B cell (primary cell): ENCODE measurements at regions not wholly inside any gene's neighbourhood (a gene's known extent, or its start where the extent isn't known, plus 50 kb on each side); places are given as distances from the start of the nearest gene placed in this dataset.

Experiments used
- ATAC-seq: fragments of 200-7000 bp; cut with Tn5 transposase; one replicate; pipeline ENCODE4 v1.10.0; 2021; ENCODE audit warnings: low read depth, mild to moderate bottlenecking, moderate number of reproducible peaks, moderate library complexity
- CTCF ChIA-PET: fragments of 350-600 bp; sonication (Branson Sonifier 250); formaldehyde crosslinking; loops from one replicate; lab custom pipeline; 2021; ENCODE audit warnings: antibody characterized with exemption, inconsistent platforms; lab: Charles Lee
- POLR2A ChIA-PET: fragments of 350-600 bp; sonication (Branson Sonifier 250); formaldehyde crosslinking; loops from one replicate; lab custom pipeline; 2021; ENCODE audit warnings: antibody characterized with exemption; lab: Charles Lee
- DNase-seq: peaks from one replicate; pipeline ENCODE4 v3.0.0; 2013
- H2AFZ ChIP-seq: 2 replicates; pipeline ENCODE4 v1.6.1; 2012; ENCODE audit warnings: mild to moderate bottlenecking, low read depth, low read length; ENCODE audit not compliant: insufficient read depth, poor library complexity, severe bottlenecking
- H3K27ac ChIP-seq, 2 donors: 1 replicate in 1 of 2; 2 replicates in 1 of 2; pipeline ENCODE4 v1.5.1; 2012 to 2013; ENCODE audit warnings: low read length in 2 of 2, mild to moderate bottlenecking in 2 of 2, moderate library complexity in 1 of 2
- H3K27me3 ChIP-seq, 4 experiments: fragments of 200-600 bp in 1 of 4; sonication (generic) in 1 of 4; replicated peaks in 1 of 4; 1 replicate in 2 of 4; 2 replicates in 2 of 4; pipeline versions ENCODE4 v1.6.1 to v1.7.0; 2013 to 2016; ENCODE audit warnings: low read length in 3 of 4, mild to moderate bottlenecking in 2 of 4, mixed read lengths in 1 of 4, moderate library complexity in 1 of 4; ENCODE audit not compliant: insufficient read depth in 4 of 4, control insufficient read depth in 3 of 4; ENCODE audit errors: control extremely low read depth in 1 of 4
- H3K36me3 ChIP-seq, 2 experiments: replicated peaks in 1 of 2; 1 replicate in 1 of 2; 2 replicates in 1 of 2; pipeline versions ENCODE4 v1.6.1 to v1.7.1; 2013; ENCODE audit warnings: low read length in 1 of 2; ENCODE audit not compliant: insufficient read depth in 2 of 2, control insufficient read depth in 1 of 2; ENCODE audit errors: control extremely low read depth in 1 of 2, extremely low read depth in 1 of 2
- H3K4me1 ChIP-seq, 2 donors: fragments of 200-600 bp in 1 of 2; sonication (generic) in 1 of 2; 1 replicate in 1 of 2; 2 replicates in 1 of 2; pipeline versions ENCODE4 v1.5.1 to v1.6.1; 2013 to 2017; ENCODE audit warnings: low read length in 2 of 2; ENCODE audit not compliant: control insufficient read depth in 2 of 2, insufficient read depth in 2 of 2
- H3K4me2 ChIP-seq: replicated peaks from 2 replicates; pipeline ENCODE3; 2012; ENCODE audit warnings: mild to moderate bottlenecking, low read depth, low read length; ENCODE audit not compliant: poor library complexity, severe bottlenecking
- H3K4me3 ChIP-seq, 5 experiments: fragments of 200-600 bp in 1 of 5; sonication (generic) in 1 of 5; 1 replicate in 3 of 5; 2 replicates in 2 of 5; pipeline versions ENCODE4 v1.5.1 to v1.7.0; 2011 to 2016; ENCODE audit warnings: low read length in 4 of 5, mild to moderate bottlenecking in 4 of 5, low read depth in 2 of 5, control low read depth in 1 of 5, moderate library complexity in 1 of 5; ENCODE audit not compliant: insufficient read depth in 1 of 5; ENCODE audit errors: control extremely low read depth in 1 of 5, extremely low read depth in 1 of 5
- H3K79me2 ChIP-seq: fragments of 200-600 bp; sonication (generic); one replicate; pipeline ENCODE4 v1.6.0; 2016; ENCODE audit warnings: low read length; ENCODE audit not compliant: control insufficient read depth, insufficient read depth
- H3K9ac ChIP-seq: fragments of 200-600 bp; sonication (generic); 2 replicates; pipeline ENCODE4 v1.6.1; 2017; ENCODE audit warnings: mild to moderate bottlenecking, low read length, moderate library complexity
- H3K9me3 ChIP-seq, 3 donors: one replicate each; pipeline versions ENCODE4 v1.6.1 to v1.7.1; 2013; ENCODE audit warnings: low read length in 2 of 3; ENCODE audit not compliant: control insufficient read depth in 2 of 3, insufficient read depth in 1 of 3; ENCODE audit errors: control extremely low read depth in 1 of 3
- H4K20me1 ChIP-seq: 2 replicates; pipeline ENCODE4 v1.6.0; 2012; ENCODE audit warnings: mild to moderate bottlenecking, low read length; ENCODE audit not compliant: insufficient read depth, control insufficient read depth, poor library complexity, severe bottlenecking
- H3K27ac Mint-ChIP-seq: one replicate; pipeline ENCODE4 v1.8.0; 2021; ENCODE audit warnings: mixed read lengths
- H3K27me3 Mint-ChIP-seq: one replicate; pipeline ENCODE4 v1.8.0; 2021; ENCODE audit warnings: mixed read lengths
- H3K4me1 Mint-ChIP-seq: one replicate; pipeline ENCODE4 v1.8.0; 2021; ENCODE audit warnings: mixed read lengths
- H3K4me3 Mint-ChIP-seq: one replicate; pipeline ENCODE4 v1.8.0; 2021; ENCODE audit warnings: mixed read lengths
- H3K9me3 Mint-ChIP-seq: one replicate; pipeline ENCODE4 v1.8.0; 2022; ENCODE audit warnings: mixed read lengths; ENCODE audit not compliant: insufficient read depth
- CTCF ChIP-seq: fragments of 200-600 bp; IDR thresholded peaks from one replicate; pipeline ENCODE4 v1.8.0; 2022; ENCODE audit warnings: antibody characterized with exemption, mild to moderate bottlenecking
- EZH2 ChIP-seq: IDR thresholded peaks from 2 replicates; pipeline ENCODE4 v1.6.1; 2012; ENCODE audit warnings: borderline replicate concordance, low read depth, mild to moderate bottlenecking, moderate library complexity, low read length; ENCODE audit not compliant: insufficient read depth, poor library complexity, severe bottlenecking
- WGBS: methylation state at CpG from one replicate; pipeline ENCODE4 v1.1.5; 2013; ENCODE audit warnings: missing lambda C conversion rate; ENCODE audit not compliant: insufficient coverage; 5-methylcytosine and 5-hydroxymethylcytosine counted together
- intact Hi-C: fragments of 100-400 bp; cut with micrococcal nuclease; formaldehyde crosslinking; loops from one replicate; pipeline ENCODE4 v1.10.0; 2022

- CTCF ChIA-PET, result no interaction called here
- WGBS, result 86% methylated on average over 3 of the region's 5 CpGs
- POLR2A ChIA-PET, result no interaction called here
- no peaks in the 10 kb centered on the region for H3K4me1 ChIP-seq
- no peak for ATAC-seq
- no peak overlapping the region for H3K4me2 ChIP-seq
- no peak for TF ChIP-seq EZH2
- Mint-ChIP-seq H3K9me3 (peaks cover 3% of the 10 kb centered on the region), H3K4me1 (no peaks in the 10 kb centered on the region), H3K4me3 (no peak overlapping the region), H3K27me3 (no peaks in the 10 kb centered on the region), H3K27ac (no peak overlapping the region)
- H3K36me3 ChIP-seq, result no peaks in the 10 kb centered on the region
- H3K9me3 ChIP-seq, result peaks cover 0 to 5% (median 0%) of the 10 kb centered on the region in 3 donors
- no peaks in the 10 kb centered on the region for H3K27me3 ChIP-seq
- H3K27ac ChIP-seq, result no peak overlapping the region
- no peaks in the 10 kb centered on the region for H4K20me1 ChIP-seq
- no peak for DNase-seq
- no peak overlapping the region for H3K9ac ChIP-seq
- H3K4me3 ChIP-seq, result no peak overlapping the region
- H2AFZ ChIP-seq, result no peak overlapping the region
- no peaks in the 10 kb centered on the region for H3K79me2 ChIP-seq
- intact Hi-C loops, result no loop called here
Observed at GRCh38 chr20:60999250-60999649, 252.8 kb upstream of the CDH4 start.

- H3K36me3 ChIP-seq, result no peaks in the 10 kb centered on the region
- DNase-seq (no peak), ATAC-seq (no peak)
- H3K27me3 Mint-ChIP-seq, result no peaks in the 10 kb centered on the region
- no peak overlapping the region for H3K4me3 ChIP-seq
- H3K27ac Mint-ChIP-seq, result no peak overlapping the region
- CTCF ChIA-PET, result no interaction called here
- H3K4me3 Mint-ChIP-seq, result no peak overlapping the region
- no peak overlapping the region for H3K9ac ChIP-seq
- no peaks in the 10 kb centered on the region for H3K4me1 ChIP-seq
- H4K20me1 ChIP-seq, result no peaks in the 10 kb centered on the region
- no peaks in the 10 kb centered on the region for H3K79me2 ChIP-seq
- TF ChIP-seq CTCF (no peak), EZH2 (no peak)
- no peak overlapping the region for H2AFZ ChIP-seq
- intact Hi-C loops, result no loop called here
- WGBS, result no CpG with 5 or more reads among the region's 6 CpGs
- no peak overlapping the region for H3K4me2 ChIP-seq
- POLR2A ChIA-PET, result no interaction called here
- H3K9me3 ChIP-seq, result peaks cover 0 to 10% (median 0%) of the 10 kb centered on the region in 3 donors
- H3K4me1 Mint-ChIP-seq, result no peaks in the 10 kb centered on the region
- no peaks in the 10 kb centered on the region for H3K27me3 ChIP-seq
- H3K27ac ChIP-seq, result no peak overlapping the region
- no peaks in the 10 kb centered on the region for H3K9me3 Mint-ChIP-seq
Observed at GRCh38 chr20:61002090-61002489, 250.0 kb upstream of the CDH4 start.
